Stimulated activated memory B cell treated with anti-CD40 and anti-IgM and Interleukin-4, amounts not matched to agents 10 μg/mL and 1 μg/mL and 100 μg/mL, for 72 hours (primary cell): ENCODE measurements at regions not wholly inside any gene's neighbourhood (a gene's known extent, or its start where the extent isn't known, plus 50 kb on each side); places are given as distances from the start of the nearest gene placed in this dataset.

Experiments used
- ATAC-seq: fragments of 150-1000 bp; cut with Tn5 transposase; 2 replicates; pipeline ENCODE4 v1.10.0; 2021
- H3K27ac Mint-ChIP-seq: one replicate; pipeline ENCODE4 v1.8.0; 2022; ENCODE audit warnings: mild to moderate bottlenecking, mixed read lengths
- H3K27me3 Mint-ChIP-seq: one replicate; pipeline ENCODE4 v1.8.0; 2022; ENCODE audit warnings: mixed read lengths
- H3K36me3 Mint-ChIP-seq: one replicate; pipeline ENCODE4 v1.8.0; 2022; ENCODE audit warnings: mixed read lengths
- H3K4me1 Mint-ChIP-seq: one replicate; pipeline ENCODE4 v1.8.0; 2022; ENCODE audit warnings: mixed read lengths
- H3K4me3 Mint-ChIP-seq: one replicate; pipeline ENCODE4 v1.8.0; 2022; ENCODE audit warnings: mild to moderate bottlenecking, moderate library complexity, mixed read lengths
- H3K9me3 Mint-ChIP-seq: one replicate; pipeline ENCODE4 v1.8.0; 2022; ENCODE audit warnings: mixed read lengths

GRCh38 chr12:43169115-43169681 lies 382.8 kb downstream of the ADAMTS20 start:
- no peak overlapping the region for H3K27ac Mint-ChIP-seq
- H3K9me3 Mint-ChIP-seq: no peaks in the 10 kb centered on the region
- H3K36me3 Mint-ChIP-seq: no peaks in the 10 kb centered on the region

GRCh38 chr12:43167691-43168090 lies 384.3 kb downstream of the ADAMTS20 start:
- H3K36me3 Mint-ChIP-seq: no peaks in the 10 kb centered on the region
- no peak overlapping the region for H3K27ac Mint-ChIP-seq
- no peak overlapping the region for H3K4me3 Mint-ChIP-seq
- H3K9me3 Mint-ChIP-seq: no peaks in the 10 kb centered on the region
- H3K27me3 Mint-ChIP-seq: no peaks in the 10 kb centered on the region
- ATAC-seq: no peak
- H3K4me1 Mint-ChIP-seq: no peaks in the 10 kb centered on the region

More at GRCh38 chr12:43169115-43169681, 382.8 kb downstream of the ADAMTS20 start:
- ATAC-seq: no peak
- H3K4me3 Mint-ChIP-seq: no peak overlapping the region
- H3K4me1 Mint-ChIP-seq: no peaks in the 10 kb centered on the region
- H3K27me3 Mint-ChIP-seq: peaks cover under 1% of the 10 kb centered on the region

GRCh38 chr12:43165351-43165750 lies 386.7 kb downstream of the ADAMTS20 start:
- Mint-ChIP-seq H3K4me3 (no peak overlapping the region), H3K36me3 (no peaks in the 10 kb centered on the region), H3K9me3 (no peaks in the 10 kb centered on the region), H3K4me1 (no peaks in the 10 kb centered on the region), H3K27ac (no peak overlapping the region), H3K27me3 (no peaks in the 10 kb centered on the region)
- no peak for ATAC-seq

- H3K27me3 Mint-ChIP-seq: no peaks in the 10 kb centered on the region
- H3K4me3 Mint-ChIP-seq: no peak overlapping the region
- H3K9me3 Mint-ChIP-seq: no peaks in the 10 kb centered on the region
- H3K36me3 Mint-ChIP-seq: no peaks in the 10 kb centered on the region
- ATAC-seq: no peak
- H3K27ac Mint-ChIP-seq: no peak overlapping the region
- no peaks in the 10 kb centered on the region for H3K4me1 Mint-ChIP-seq
Measured at GRCh38 chr12:43162138-43162537, 389.9 kb downstream of the ADAMTS20 start.

DNA sequence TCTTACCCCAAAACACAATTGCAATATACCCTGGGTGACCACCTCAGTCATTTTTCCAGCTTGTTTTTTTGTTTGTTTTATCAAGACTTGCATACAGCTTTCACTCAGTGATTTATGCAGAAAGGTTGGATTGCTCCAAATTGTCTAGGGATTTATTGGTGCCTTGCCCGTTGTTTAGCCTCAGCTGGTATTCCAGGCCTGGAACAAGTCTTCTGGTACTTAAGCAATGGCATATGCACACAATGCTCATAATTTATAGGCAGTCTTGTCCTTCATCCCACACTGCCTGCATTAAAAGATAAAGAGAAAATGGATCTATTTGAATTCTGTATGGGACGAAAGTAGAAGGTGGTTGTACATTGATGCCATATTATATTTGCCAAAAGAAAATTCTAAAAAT lies 392.5 kb downstream of the ADAMTS20 start:
- no peak overlapping the region for H3K4me3 Mint-ChIP-seq

GRCh38 chr12:43158126-43158525 lies 393.9 kb downstream of the ADAMTS20 start:
- no peak for ATAC-seq
- Mint-ChIP-seq H3K27ac (no peak overlapping the region), H3K4me1 (no peaks in the 10 kb centered on the region), H3K4me3 (no peak overlapping the region), H3K36me3 (no peaks in the 10 kb centered on the region), H3K9me3 (no peaks in the 10 kb centered on the region), H3K27me3 (no peaks in the 10 kb centered on the region)

More for the DNA sequence above, 392.5 kb downstream of the ADAMTS20 start:
- Mint-ChIP-seq H3K27ac (no peak overlapping the region), H3K4me1 (no peaks in the 10 kb centered on the region), H3K36me3 (no peaks in the 10 kb centered on the region), H3K27me3 (no peaks in the 10 kb centered on the region), H3K9me3 (no peaks in the 10 kb centered on the region)
- ATAC-seq: no peak

DNA sequence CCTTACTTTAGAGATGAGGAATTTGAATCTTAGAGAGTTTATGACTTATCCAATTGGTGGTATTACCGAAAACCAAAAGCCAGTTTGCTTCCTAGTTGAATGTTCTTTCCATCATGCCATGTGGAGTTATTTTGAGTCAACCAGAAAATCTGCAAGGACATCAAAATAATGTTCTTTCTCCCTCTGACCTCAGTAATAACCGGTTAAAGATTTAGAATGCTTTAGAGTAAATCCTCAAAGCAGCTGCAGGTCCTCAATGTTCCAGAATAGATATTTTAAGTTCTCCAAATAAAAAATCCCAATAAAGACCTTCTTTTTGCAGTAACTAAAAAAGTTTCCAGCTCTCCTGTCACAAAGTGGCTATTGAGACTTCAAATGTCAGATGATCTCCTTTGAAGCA lies 396.6 kb downstream of the ADAMTS20 start:
- no peak overlapping the region for H3K27ac Mint-ChIP-seq
- no peak for ATAC-seq
- H3K27me3 Mint-ChIP-seq: no peaks in the 10 kb centered on the region
- H3K4me3 Mint-ChIP-seq: no peak overlapping the region
- H3K36me3 Mint-ChIP-seq: no peaks in the 10 kb centered on the region
- no peaks in the 10 kb centered on the region for H3K9me3 Mint-ChIP-seq
- no peaks in the 10 kb centered on the region for H3K4me1 Mint-ChIP-seq

DNA sequence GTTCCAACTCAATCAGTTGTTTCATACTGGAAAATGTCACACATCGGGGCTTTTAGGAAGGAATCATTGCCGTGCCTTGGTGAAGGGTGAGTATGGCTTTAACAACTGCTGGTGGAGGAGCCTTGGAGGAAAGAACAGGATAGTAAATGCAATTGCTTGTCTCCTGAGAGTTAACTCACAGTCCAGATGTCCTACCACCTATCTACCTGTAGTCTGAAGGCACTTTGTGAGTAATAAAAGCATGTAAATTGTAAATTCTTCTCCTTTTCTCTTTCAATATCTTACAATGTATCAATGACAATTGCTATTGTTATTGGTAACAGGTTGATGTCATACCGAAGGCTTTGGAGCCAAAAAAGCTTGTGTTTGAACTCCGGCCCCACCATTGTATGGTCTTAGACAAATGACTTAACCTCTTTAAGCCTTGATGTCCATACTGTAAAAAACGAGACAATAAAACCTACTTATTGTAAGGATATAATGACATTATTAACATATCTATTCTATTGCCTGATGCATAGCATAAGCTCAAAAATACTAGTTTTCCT lies 397.4 kb downstream of the ADAMTS20 start:
- Mint-ChIP-seq H3K4me1 (no peaks in the 10 kb centered on the region), H3K27ac (no peak overlapping the region), H3K4me3 (no peak overlapping the region), H3K9me3 (no peaks in the 10 kb centered on the region), H3K36me3 (no peaks in the 10 kb centered on the region), H3K27me3 (no peaks in the 10 kb centered on the region)
- no peak for ATAC-seq

DNA sequence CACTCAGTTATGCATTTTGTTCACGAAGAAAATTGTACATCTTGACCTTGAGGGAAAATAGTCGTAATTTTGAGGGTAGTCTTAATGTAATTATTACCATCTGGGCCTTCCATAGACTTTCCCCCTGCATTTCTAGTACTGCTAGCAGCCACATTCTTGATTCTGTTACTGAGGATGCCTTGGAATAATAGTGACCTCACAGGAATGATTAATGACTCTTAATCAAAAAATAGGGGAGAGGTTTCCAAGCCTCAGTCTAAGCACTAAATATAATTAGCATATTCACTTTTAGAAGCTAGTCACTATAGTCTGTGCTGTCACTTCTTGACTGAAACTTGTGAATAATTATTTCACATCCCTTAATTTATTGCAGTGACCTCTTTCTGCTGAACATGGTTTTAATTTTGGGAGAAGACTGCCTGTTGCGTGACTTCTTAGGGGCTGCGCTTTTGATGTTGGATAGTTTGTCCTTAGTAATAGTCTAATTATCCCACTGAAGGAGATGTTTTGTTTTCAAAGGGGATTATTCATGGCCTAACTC lies 400.5 kb downstream of the ADAMTS20 start:
- H3K9me3 Mint-ChIP-seq: no peaks in the 10 kb centered on the region
- H3K4me1 Mint-ChIP-seq: peaks cover 3% of the 10 kb centered on the region
- no peak for ATAC-seq
- no peaks in the 10 kb centered on the region for H3K36me3 Mint-ChIP-seq
- no peak overlapping the region for H3K4me3 Mint-ChIP-seq
- H3K27ac Mint-ChIP-seq: no peak overlapping the region
- no peaks in the 10 kb centered on the region for H3K27me3 Mint-ChIP-seq

- no peaks in the 10 kb centered on the region for H3K36me3 Mint-ChIP-seq
- peaks cover 10% of the 10 kb centered on the region for H3K4me1 Mint-ChIP-seq
- H3K9me3 Mint-ChIP-seq: no peaks in the 10 kb centered on the region
- no peak for ATAC-seq
- H3K27me3 Mint-ChIP-seq: no peaks in the 10 kb centered on the region
- no peak overlapping the region for H3K27ac Mint-ChIP-seq
- no peak overlapping the region for H3K4me3 Mint-ChIP-seq
Measured at GRCh38 chr12:43148691-43149090, 403.3 kb downstream of the ADAMTS20 start.

DNA sequence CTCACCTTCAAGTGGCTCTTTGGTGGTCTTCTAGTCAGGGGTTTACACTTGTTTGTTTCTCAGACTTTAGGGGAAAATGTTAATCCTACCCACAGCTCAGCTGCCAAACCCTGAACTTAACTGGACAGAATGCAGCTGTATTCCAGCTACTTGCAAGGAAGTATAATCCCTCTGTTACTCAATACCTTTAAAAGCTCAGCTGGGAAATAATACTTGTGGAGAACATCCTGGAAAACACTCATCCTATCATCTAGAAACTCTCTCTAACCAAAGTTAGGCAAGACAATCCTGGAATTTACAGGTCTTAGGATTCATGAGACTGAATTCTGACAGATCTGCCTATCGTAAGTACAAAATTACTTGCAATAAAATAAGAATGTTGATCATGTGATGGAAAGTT lies 404.1 kb downstream of the ADAMTS20 start:
- Mint-ChIP-seq H3K27ac (no peak overlapping the region), H3K27me3 (no peaks in the 10 kb centered on the region), H3K4me1 (peaks cover 19% of the 10 kb centered on the region), H3K36me3 (no peaks in the 10 kb centered on the region), H3K9me3 (no peaks in the 10 kb centered on the region), H3K4me3 (no peak overlapping the region)
- no peak for ATAC-seq

DNA sequence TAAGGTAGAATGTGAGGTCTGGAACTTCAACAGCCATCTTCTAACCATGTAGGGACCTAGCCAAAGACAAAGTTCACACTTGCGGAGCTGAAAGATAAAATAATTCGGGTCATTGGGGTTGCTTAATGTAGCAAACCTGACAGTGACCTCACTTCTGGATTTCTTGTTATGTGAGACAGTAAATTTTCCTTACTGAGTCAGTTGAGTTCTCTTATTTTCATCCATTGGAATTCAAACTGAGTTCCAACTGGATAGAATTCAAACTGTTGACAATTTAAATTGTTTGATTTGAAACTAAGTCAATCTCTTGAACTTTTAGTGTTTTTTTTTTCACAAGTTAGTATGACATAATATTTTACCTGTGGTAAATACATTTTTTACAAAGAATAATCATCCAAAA lies 406.5 kb downstream of the ADAMTS20 start:
- H3K27ac Mint-ChIP-seq: no peak overlapping the region
- peaks cover 19% of the 10 kb centered on the region for H3K4me1 Mint-ChIP-seq
- no peak for ATAC-seq
- H3K9me3 Mint-ChIP-seq: no peaks in the 10 kb centered on the region
- H3K27me3 Mint-ChIP-seq: no peaks in the 10 kb centered on the region
- no peaks in the 10 kb centered on the region for H3K36me3 Mint-ChIP-seq
- H3K4me3 Mint-ChIP-seq: no peak overlapping the region

- ATAC-seq: no peak
- H3K27ac Mint-ChIP-seq: no peak overlapping the region
- H3K4me1 Mint-ChIP-seq: peaks cover 19% of the 10 kb centered on the region
- no peaks in the 10 kb centered on the region for H3K27me3 Mint-ChIP-seq
- H3K4me3 Mint-ChIP-seq: no peak overlapping the region
- H3K36me3 Mint-ChIP-seq: no peaks in the 10 kb centered on the region
- H3K9me3 Mint-ChIP-seq: peaks cover 4% of the 10 kb centered on the region
Measured at GRCh38 chr12:43143278-43143677, 408.7 kb downstream of the ADAMTS20 start.

DNA sequence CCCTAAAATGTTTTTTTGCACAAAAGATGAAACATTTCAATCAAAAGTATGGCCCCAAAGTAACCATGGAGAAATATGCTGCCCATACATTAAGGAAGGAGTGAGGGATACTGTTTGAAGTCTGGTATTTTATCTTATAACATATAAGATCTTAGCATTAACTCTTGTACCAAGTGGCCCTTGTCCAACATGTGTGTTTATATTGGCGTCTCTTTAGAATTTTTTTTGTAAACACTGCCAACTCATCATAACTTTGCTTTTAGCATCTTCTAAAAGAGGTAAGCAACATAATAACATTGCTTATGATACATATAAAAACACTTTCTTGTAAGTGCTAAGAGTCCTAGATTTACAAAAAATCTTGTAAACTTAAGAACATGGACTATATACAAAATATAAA lies 419.7 kb downstream of the ADAMTS20 start:
- Mint-ChIP-seq H3K4me1 (no peaks in the 10 kb centered on the region), H3K4me3 (no peak overlapping the region), H3K9me3 (no peaks in the 10 kb centered on the region), H3K36me3 (no peaks in the 10 kb centered on the region), H3K27me3 (no peaks in the 10 kb centered on the region), H3K27ac (no peak overlapping the region)
- no peak for ATAC-seq

DNA sequence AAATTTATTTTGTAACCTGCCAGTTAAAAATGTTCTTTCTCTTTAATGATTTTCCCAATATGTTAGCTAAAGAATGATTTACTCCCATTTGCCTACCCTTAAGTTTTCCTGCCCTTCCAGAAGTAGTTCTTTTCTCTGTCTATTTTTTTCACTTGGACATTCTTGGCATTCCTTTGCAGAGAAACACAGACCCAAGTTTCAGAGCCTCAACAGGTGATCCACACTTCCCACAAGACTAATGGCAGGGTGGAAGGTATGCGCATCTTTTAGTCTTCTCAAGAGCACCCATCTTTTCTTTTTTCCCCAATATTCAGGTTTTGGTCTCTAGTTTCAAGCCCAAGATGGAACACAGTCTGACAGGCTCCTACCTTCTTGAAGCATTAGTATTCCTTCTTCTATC lies 420.7 kb downstream of the ADAMTS20 start:
- Mint-ChIP-seq H3K27ac (no peak overlapping the region), H3K27me3 (no peaks in the 10 kb centered on the region), H3K9me3 (no peaks in the 10 kb centered on the region), H3K4me1 (no peaks in the 10 kb centered on the region), H3K36me3 (no peaks in the 10 kb centered on the region), H3K4me3 (no peak overlapping the region)
- ATAC-seq: no peak

- Mint-ChIP-seq H3K4me3 (no peak overlapping the region), H3K9me3 (no peaks in the 10 kb centered on the region), H3K4me1 (no peaks in the 10 kb centered on the region), H3K27me3 (no peaks in the 10 kb centered on the region), H3K27ac (no peak overlapping the region), H3K36me3 (no peaks in the 10 kb centered on the region)
- ATAC-seq: no peak
Measured at GRCh38 chr12:43127886-43128549, 424.0 kb downstream of the ADAMTS20 start.
